Vagina (tissue), 2 donors: ENCODE measurements at regions not wholly inside any gene's neighbourhood (a gene's known extent, or its start where the extent isn't known, plus 50 kb on each side); places are given as distances from the start of the nearest gene placed in this dataset.

Experiments
- DNase-seq, 2 donors: peaks; one replicate each; pipeline ENCODE4 v3.0.0-alpha.2; 2017; ENCODE audit errors: extremely low spot score in 2 of 2
- H3K27ac ChIP-seq: fragments of 200-600 bp; sonication (generic); one replicate; pipeline ENCODE4 v1.5.1; 2019
- H3K27me3 ChIP-seq: fragments of 200-600 bp; sonication (generic); one replicate; pipeline ENCODE4 v1.5.1; 2019
- H3K36me3 ChIP-seq, 2 donors: fragments of 200-600 bp; sonication (generic); one replicate each; pipeline ENCODE4 v1.5.1; 2017 to 2019
- H3K4me1 ChIP-seq: fragments of 200-600 bp; sonication (generic); one replicate; pipeline ENCODE4 v1.5.1; 2019
- H3K4me3 ChIP-seq, 2 donors: fragments of 200-600 bp; sonication (generic); 1 replicate in 1 of 2; 2 replicates in 1 of 2; pipeline ENCODE4 v1.5.1; 2016 to 2019
- H3K9me3 ChIP-seq: fragments of 200-600 bp; sonication (generic); one replicate; pipeline ENCODE4 v1.5.1; 2019
- CTCF ChIP-seq, 3 experiments: fragments of 450-650 bp in 2 of 3; fragments of 200-600 bp in 1 of 3; sonication (generic) in 1 of 3; IDR thresholded peaks; one replicate each; pipeline ENCODE4 v1.5.1; 2017 to 2019; ENCODE audit warnings: antibody characterized with exemption in 3 of 3, mild to moderate bottlenecking in 2 of 3, moderate library complexity in 2 of 3
- POLR2A ChIP-seq, 2 donors: fragments of 450-650 bp; IDR thresholded peaks; one replicate each; pipeline ENCODE4 v1.6.1; 2017; ENCODE audit warnings: antibody characterized with exemption in 2 of 2, mild to moderate bottlenecking in 2 of 2, moderate library complexity in 2 of 2
- POLR2AphosphoS5 ChIP-seq, 2 donors: sonication (generic); formaldehyde crosslinking; IDR thresholded peaks; one replicate each; pipeline ENCODE4 v1.9.0; 2017; ENCODE audit warnings: antibody characterized with exemption in 2 of 2, mild to moderate bottlenecking in 2 of 2, low read depth in 1 of 2; ENCODE audit not compliant: insufficient read depth in 1 of 2
- intact Hi-C: fragments of 100-400 bp; cut with DNase I; formaldehyde crosslinking; loops from one replicate; pipeline ENCODE4 v1.15.1; 2023

GRCh38 chr3:70832089-70832833, 519.8 kb upstream of the MDFIC2 start:
- Histone ChIP-seq H3K4me3 (no peak overlapping the region), H3K27ac (no peak overlapping the region), H3K36me3 (no peaks in the 10 kb centered on the region), H3K27me3 (no peaks in the 10 kb centered on the region), H3K4me1 (no peaks in the 10 kb centered on the region), H3K9me3 (no peaks in the 10 kb centered on the region)
- no peak for DNase-seq
- intact Hi-C loops: loop anchor here (10.0 kb wide), 1 partner anchor 143 kb away; no protein-coding TSS in a partner anchor
- no peak for TF ChIP-seq POLR2A (IDR thresholded peaks at IDR 0.05)
- no peak for TF ChIP-seq CTCF (IDR thresholded peaks at IDR 0.05)
- TF ChIP-seq POLR2AphosphoS5 (IDR thresholded peaks at IDR 0.05; ENCODE audit: insufficient read depth in 1 of 2, low read depth in 1 of 2): no peak

- no peak overlapping the region for H3K4me3 ChIP-seq
- no peak overlapping the region for H3K27ac ChIP-seq
- H3K9me3 ChIP-seq: no peaks in the 10 kb centered on the region
- DNase-seq: no peak
- H3K4me1 ChIP-seq: no peaks in the 10 kb centered on the region
- H3K36me3 ChIP-seq: no peaks in the 10 kb centered on the region
- intact Hi-C loops: no loop called here
- TF ChIP-seq CTCF (IDR thresholded peaks at IDR 0.05) (no peak), POLR2AphosphoS5 (IDR thresholded peaks at IDR 0.05; ENCODE audit: insufficient read depth in 1 of 2, low read depth in 1 of 2) (no peak), POLR2A (IDR thresholded peaks at IDR 0.05) (no peak)
- no peaks in the 10 kb centered on the region for H3K27me3 ChIP-seq
These were observed 516.7 kb upstream of the MDFIC2 start for GRCh38 chr3:70829092-70829491.

GRCh38 chr3:70824773-70825172, 512.3 kb upstream of the MDFIC2 start:
- DNase-seq: no peak
- Histone ChIP-seq H3K36me3 (no peaks in the 10 kb centered on the region), H3K27me3 (no peaks in the 10 kb centered on the region), H3K27ac (no peak overlapping the region), H3K9me3 (no peaks in the 10 kb centered on the region), H3K4me1 (no peaks in the 10 kb centered on the region), H3K4me3 (no peak overlapping the region)
- intact Hi-C loops: no loop called here
- TF ChIP-seq CTCF (IDR thresholded peaks at IDR 0.05): no peak
- TF ChIP-seq POLR2AphosphoS5 (IDR thresholded peaks at IDR 0.05; ENCODE audit: insufficient read depth in 1 of 2, low read depth in 1 of 2): no peak
- no peak for TF ChIP-seq POLR2A (IDR thresholded peaks at IDR 0.05)

GRCh38 chr3:70824078-70824477, 511.6 kb upstream of the MDFIC2 start:
- no peak overlapping the region for H3K4me3 ChIP-seq
- no peaks in the 10 kb centered on the region for H3K36me3 ChIP-seq

More at GRCh38 chr3:70824078-70824477, 511.6 kb upstream of the MDFIC2 start:
- Histone ChIP-seq H3K27ac (no peak overlapping the region), H3K9me3 (no peaks in the 10 kb centered on the region), H3K27me3 (no peaks in the 10 kb centered on the region), H3K4me1 (no peaks in the 10 kb centered on the region)
- DNase-seq: no peak
- intact Hi-C loops: no loop called here
- no peak for TF ChIP-seq CTCF (IDR thresholded peaks at IDR 0.05)
- no peak for TF ChIP-seq POLR2AphosphoS5 (IDR thresholded peaks at IDR 0.05; ENCODE audit: insufficient read depth in 1 of 2, low read depth in 1 of 2)
- no peak for TF ChIP-seq POLR2A (IDR thresholded peaks at IDR 0.05)
